Skin of body (tissue), 1 donor: ENCODE measurements at regions not wholly inside any gene's neighbourhood (a gene's known extent, or its start where the extent isn't known, plus 50 kb on each side); places are given as distances from the start of the nearest gene placed in this dataset.

Source experiments
- DNase-seq: peaks from one replicate; lab custom pipeline; 2025; lab: John Stamatoyannopoulos, UW

DNA sequence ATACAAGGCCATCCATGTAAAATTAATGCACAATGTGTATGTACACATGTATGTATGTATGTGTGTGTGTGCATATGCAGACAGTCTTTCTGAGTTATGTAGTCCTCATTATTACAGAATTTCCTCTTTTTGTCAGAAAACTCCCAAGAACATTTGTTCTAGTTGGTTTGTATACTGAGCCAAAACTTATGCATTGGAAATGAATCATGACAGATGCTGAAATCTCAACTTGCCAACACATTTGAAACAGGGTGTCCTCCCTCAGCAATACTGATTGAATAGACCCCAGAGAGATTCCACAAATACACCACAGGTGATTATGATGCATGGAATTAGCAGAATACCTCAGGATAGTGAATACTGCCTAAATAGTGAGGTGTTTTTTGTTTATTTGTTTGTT is 472.9 kb upstream of the PCDH15 start:
- DNase-seq: no peak

DNA sequence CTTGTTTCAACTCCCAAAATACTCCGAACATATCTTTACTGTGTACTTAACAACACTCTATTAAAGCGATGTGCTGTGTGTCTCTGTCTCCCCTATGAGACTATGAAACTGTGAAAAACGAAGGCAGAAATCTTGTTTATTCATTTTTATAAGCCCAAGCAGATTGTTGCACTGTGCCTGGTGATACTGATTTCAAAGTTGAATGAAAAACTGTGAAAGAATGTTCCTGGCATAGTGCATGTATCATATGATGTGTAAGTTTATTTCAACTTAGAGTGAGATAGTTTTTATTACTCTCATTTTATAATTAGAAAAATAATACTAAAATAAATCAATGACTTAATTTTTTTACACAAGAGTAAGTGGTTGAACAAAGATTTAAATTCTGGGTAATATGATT is 471.9 kb upstream of the PCDH15 start:
- no peak for DNase-seq

DNA sequence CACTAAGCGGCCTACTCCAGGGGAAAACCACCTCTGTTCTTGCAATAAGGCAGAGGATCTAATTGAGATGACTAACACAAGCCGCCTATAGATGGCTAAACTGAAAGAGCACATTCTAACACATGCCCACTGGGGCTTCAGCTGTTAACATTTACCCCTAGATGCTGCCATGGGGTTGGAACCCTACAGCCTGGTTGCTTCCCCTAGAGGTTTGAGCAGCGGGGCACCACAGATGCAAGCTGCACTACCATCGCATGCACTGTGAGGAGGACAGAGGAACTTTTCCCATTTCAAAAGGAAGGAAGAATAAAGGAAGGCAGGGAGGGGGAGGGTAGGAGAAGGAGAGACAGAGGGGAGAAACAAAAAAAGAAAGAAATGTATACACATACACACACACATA is 465.8 kb upstream of the PCDH15 start:
- no peak for DNase-seq

DNA sequence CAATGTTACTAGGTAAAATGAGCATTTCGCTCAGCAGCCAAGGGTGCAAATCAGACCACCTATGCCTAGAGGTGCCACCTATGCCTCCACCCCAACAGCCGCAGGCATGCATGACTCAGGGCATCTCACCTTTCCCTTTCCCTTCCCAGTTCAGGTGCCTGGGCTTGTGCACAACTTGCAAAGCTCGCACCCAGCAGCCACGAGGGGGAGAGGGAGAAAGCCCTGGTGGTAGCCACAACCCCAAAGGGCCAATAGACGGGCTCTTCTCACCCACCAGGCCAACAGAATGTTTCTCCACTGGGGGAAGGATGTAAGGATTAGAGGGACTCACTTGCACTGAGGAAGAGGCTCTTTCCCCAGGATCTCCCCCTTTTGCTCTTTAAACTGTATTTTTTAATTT is 462.3 kb upstream of the PCDH15 start:
- no peak for DNase-seq

DNA sequence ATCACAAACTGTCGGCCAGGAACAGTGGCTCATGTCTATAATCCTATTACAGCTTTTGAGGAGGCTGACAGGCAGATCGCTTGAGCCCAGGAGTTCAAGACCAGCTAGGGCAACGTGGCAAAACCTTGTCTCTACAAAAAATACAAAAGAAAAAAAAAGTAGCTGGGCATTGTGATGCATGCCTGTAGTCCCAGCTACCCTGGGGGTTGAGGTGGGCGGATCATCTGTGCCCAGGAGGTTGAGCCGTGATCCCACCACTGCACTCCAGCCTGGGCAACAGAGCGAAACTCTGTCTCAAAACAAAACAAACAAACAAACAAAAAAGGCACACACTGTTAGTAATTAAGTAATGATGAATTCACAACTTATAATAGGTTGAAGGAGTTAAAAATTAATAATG is 441.5 kb upstream of the PCDH15 start:
- no peak for DNase-seq

DNA sequence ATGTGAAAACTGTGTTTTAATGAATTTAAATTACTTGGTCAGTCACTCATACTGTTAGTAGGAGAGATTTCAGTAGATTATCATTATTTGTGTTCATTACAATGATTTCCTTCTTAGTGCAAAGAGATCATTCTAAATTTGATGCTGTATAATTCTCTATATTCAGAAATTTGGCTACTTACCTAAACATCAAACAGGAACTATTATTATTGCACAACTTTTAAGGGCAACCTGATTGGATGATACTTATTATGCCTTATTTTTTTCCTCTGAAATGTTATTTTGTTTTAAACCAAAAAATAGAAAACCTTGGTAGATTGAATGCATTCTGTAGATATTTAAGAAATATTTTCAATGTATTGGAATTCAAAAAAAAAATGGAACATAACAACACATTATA is 436.4 kb upstream of the PCDH15 start:
- DNase-seq: no peak

DNA sequence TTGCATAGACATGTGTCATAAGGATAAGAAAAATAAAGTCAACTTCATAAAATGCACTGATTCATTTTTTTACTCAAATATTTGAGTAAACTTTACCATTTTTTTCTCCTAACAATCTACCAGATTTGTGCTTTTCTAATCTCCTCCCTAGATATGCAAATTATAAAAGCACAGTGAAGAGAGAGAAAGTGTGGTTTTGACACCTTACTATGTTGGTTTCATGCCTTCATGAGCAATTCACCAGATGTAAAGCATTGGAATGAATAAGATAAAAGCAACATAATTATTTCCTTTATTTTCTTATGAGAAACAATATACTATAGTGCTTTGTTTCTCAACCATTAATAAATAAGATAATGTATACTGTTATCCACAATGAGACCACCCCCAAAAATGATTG is 432.5 kb upstream of the PCDH15 start:
- DNase-seq: no peak

DNA sequence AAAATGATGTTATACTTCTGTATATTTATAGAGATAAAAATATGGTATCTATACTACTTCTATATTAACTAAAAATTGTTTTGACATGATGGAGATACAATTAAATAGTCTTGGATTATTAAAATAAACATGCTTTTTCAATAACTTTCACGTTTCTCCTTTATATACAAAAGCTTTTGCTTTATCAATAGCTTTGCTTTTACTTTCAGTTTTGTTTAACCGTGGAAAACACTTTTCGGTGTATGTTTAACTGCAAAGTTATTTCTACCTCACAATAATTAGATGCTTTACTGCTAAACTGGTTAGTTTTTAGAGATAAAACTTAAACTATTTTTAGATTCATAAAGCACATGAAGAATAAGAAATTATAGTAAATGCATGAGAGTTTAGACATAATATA is 432.1 kb upstream of the PCDH15 start:
- DNase-seq: no peak

DNA sequence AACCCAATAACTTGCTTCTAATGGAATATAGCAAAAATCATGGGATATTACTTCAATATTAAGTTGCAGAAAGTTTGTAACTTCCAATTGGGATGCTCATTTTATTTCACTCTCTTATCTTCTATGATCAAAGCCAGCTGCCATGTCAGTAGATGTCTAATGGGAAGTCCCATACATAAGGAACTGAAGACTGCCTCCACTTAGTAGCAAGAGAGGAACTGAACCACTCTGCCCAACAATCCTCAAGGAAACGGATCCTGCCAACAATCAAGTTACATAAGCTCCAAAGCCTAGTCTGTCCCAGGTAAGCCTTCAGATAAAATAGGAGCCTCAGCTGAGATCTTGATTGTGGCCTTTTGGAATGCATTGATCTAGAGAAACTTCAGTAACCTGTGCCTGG is 431.5 kb upstream of the PCDH15 start:
- no peak for DNase-seq

DNA sequence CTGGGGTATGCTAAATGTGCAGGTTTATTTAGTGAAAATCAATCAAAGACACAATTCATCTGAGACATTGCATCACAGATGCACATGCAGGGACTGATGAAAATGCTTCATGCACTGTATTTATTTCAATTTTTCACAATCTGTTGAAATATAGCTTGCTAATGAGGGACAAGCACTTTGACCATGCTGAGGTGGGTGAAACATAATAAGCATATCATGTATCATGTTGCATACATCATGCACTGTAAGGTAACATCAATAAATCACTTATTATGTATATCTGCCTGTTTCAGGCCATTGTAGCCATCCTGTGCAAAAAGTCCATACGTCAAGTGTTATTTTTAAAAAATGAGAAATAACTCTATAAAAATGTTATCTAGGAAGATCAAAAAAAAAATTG is 426.9 kb upstream of the PCDH15 start:
- no peak for DNase-seq

DNA sequence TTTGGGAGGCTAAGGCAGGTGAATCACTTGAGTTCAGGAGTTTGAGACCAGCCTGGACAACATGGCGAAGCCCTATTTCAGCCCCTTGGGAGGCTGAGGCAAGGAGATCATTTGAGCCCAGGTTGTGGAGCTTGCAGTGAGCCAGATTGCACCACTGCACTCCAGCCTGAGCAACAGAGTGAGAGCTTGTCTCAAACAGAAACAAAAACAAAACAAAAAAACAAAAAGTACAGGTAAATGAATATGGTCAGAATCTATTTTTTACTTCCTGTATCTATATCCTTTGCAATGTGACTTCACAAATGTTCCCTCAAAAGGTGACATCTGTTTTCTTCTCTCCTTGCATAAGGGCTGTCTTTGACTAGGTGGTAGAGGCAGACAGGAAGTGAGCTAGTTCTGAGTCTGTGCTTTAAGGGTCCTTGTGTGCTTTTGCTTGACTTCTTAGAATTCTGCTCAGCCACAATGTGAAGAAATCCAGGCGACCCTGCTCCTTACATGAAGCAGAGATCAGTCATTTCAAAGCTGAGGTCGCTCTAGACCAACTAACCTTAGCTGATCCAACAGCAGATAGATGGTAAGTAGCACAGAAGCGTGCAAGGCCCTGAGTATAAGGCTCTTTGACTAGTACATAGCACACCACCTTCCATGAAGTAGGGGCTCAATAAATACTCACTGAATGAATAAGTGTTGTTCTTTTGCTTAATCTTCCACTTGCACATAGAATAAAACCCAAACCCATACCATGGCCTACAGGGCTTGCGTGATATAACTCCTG is 423.2 kb upstream of the PCDH15 start:
- DNase-seq: no peak

DNA sequence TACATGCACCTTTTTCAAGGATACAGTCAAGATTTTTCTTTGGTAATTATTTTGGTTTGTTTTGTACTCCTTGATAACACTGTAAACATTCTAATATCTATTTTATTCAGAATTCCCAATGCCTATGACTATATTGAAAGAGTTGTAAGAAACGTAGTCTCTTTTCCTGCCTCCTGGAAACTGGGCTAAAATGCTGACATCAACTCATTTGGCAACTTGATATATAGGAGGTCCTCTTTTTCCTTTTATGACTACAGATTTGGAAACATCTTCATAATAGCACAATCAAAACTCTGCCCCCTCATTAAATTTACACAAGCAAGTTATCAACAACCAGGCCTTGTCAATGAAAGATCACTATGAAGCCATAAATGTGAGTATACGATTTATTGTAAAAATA is 422.3 kb upstream of the PCDH15 start:
- DNase-seq: no peak

DNA sequence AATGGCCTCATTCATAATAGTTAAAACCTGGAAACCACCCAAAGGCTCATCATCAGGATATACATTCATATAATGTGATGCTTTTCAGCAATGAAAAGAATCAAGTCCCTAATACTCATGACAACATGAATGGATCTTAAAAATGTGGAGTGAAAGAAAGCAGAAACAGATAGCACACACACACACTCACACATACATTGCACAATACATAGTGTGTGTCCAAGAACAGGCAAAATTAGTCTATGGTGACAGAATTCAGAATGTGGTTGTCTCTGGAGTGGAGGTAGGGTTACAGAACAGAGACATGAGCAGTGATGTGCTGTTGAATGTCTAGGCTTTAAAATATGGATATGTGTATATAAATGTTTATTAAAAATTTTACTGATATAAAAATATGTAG is 419.9 kb upstream of the PCDH15 start:
- no peak for DNase-seq

DNA sequence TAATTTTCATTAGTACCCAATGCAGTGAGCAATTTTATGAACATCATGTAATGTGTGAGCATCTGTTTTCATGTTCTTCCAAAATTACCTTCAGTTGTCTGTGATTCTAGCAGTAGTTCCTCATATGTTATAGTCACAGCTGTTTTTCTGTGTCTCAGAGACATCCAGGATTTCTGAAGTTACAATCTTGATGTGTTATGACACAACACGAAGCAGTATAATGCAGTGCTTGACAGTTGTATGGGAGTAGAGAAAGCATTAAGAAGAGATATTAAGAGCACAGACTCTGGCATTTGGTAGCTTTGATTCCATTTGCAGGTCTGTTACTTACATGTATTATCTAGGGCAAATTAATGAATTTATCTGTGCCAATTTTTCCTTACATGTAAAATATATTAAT is 414.7 kb upstream of the PCDH15 start:
- no peak for DNase-seq

DNA sequence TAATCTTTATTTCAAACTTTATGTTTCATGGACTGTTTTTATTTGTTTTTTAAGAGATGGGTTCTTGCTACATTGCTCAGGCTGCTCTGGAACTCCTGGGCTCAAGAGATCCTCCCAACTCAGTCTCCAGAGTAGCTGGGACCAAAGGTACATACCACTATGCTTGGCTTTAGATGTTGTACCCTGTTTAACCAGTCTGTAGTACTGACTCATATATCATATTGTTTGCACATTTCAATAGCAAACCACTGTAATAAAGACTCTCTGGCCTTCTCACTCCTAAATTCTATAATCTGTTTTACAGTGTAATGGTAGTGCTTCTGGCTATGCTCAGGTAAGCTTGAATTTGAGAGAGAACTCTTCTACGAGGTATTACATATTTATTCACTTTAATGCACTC is 413.6 kb upstream of the PCDH15 start:
- DNase-seq: no peak

DNA sequence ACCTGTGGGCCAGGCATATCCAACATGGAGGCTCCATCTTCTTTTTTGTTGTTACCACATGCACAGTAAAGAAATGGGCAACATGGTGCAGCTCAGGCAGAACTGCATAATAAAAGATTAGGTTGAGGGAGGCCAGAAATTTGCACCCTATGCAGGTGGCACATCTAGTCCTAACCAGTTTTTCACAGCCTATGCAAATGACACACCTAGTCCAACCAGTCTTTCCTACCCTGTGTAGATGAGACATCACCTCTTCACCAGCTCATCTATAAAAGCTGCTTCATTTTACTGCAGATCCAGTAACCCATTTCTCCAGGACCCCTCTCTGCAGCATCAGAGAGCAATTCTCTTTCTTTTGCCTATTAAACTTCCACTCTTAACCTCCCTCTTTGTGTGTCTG is 411.0 kb upstream of the PCDH15 start:
- no peak for DNase-seq

DNA sequence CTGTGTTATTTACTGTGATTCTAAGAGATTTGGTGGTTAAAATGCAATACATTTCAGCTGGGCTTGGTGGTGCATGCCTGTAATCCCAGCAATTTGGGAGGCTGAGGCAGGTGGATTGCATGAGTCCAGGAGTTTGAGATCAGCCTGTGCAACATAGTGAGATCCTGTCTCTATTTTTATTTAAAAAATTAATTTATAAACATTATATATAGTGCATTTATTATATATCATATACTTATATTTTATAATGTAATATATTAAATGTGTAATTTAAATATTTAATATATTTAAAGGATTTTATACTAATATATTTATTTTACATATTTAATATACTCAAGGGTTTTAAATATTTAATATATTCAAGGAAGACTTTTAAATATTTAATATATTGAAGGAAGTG is 402.8 kb upstream of the PCDH15 start:
- DNase-seq: no peak

DNA sequence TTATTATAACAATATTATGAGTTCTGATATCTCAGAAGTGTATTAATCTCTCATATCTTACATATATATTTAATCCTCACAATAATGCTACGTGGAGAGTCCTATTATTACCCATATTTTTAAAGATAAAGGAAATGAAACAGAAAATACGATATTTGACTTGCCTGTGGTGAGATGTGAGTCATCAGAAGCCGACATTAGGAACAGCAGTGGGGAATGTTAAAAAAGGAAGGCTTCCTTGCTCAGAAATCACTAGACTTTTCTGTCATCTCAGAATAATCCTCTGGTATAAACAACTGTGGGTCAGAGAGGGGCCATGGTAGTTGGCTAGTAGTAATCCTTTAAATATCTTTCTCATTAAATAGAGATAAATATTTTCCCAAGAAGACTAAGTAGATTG is 402.3 kb upstream of the PCDH15 start:
- DNase-seq: no peak

DNA sequence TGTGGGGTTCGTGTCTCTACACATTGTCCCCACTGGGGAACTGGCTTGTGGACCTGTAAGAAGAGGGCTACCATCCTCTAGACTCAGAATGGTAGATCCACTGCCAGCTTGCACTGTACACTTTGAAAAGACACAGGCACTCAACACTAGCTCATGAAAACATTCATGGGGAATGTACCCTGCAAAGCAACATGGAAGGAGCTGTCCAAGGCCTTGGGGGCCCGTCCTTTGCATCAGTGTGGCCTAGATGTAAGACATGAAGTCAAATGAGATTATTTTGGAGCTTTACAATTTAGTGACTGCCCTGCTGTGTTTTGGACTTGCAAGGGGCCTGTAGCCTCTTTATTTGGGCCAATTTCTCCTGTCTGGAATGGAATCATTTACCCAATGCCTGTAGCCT is 399.0 kb upstream of the PCDH15 start:
- DNase-seq: no peak

DNA sequence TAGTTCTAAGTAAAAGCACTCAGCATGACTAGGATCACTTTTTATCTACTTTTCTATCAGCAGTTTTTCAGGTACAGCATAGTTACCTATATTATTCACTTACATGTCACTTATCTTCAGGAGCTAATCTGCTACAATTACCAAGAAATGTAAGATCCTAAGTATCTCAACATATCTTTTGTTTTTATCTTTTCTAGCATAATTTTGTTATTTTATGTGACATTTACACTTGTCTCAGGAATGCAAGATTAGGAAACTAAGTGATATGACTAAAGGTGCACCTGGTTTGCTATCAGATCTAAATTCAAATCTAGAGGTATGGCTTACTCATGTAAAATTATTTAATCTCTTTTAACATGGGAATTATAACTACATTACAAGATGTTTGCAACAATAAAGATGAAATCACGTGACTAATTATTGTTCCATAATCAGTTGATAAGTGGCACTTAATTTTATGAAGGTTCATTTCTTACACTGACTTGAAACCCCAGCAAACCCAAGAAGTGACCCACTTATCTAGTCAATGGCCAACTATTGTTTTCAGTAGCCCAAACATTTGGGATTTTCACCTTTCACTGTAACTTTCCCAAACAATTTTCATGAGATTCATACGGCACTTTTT is 390.3 kb upstream of the PCDH15 start:
- no peak for DNase-seq

DNA sequence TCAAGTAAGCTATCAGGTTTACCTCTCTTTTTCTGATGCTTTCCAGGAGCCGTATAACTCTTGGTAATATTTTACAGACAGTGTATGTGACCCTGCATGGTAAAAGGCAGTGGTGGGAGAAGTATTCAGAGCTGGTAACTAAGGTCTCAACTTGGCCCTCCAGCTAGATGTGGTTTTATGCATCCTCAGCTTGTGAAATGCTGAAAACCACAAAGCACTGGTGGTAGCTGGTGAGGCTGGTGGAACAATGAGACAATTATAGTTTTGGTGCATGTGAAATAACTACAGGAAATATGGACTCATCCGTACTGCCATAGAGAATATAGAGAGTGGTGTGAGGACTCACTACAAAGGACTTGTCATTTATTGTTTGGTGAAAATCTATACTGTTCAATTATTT is 383.0 kb upstream of the PCDH15 start:
- no peak for DNase-seq

DNA sequence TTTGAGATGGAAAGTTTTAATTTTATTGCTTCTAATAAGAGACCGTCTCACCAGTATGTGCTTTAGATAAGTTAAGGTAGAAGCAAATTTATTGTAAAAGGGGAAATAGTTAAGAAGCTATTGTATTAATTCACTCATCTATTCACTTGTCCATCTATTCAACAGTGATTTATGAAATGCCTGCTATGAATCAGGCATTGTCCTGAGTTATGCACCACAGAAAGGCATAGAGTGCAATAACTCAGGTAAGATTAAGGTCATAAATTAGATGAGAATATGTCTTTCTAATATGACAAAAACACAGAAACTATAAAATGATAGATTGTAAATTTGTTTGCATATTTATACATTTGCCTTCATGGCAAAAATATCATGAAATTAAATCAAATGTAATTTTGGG is 379.3 kb upstream of the PCDH15 start:
- DNase-seq: no peak

DNA sequence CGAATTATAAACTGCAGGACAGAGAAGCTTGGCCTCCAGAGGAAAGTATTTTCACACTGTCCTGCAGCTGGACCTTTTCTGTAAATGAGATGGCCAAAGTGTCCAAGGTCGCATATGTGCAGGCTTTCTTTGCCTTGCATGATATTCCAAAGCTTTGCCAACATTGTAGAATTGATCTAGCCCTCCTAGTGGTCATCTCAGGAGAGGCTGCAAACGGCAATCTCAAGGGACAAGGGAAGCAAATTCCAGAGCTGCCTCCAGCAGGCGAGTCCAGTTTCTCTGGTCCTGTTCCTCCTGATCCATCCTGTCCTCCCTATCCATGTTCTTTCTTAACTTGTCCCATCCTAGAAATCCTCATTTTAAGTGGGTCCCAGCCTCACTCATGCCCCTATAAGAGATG is 373.4 kb upstream of the PCDH15 start:
- DNase-seq: no peak

DNA sequence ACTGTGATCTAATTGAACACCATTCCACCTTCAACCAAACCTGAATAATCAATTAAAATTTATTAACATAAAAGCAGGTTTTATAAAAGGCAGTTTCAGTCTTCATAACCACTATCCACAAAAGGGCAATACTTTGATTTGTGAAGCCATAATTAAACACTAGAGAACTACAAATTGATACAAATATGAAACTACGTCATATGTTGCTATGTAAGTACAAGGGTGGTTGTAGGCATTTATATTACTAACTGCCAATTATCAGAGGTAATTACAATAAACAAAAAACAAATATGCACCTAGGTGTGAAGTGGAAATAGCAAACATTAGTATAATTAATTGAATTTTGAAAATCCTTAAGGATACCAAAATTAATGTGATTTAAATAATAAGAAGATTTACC is 368.5 kb upstream of the PCDH15 start:
- no peak for DNase-seq
